Testis (tissue), 2 donors: ENCODE measurements at regions not wholly inside any gene's neighbourhood (a gene's known extent, or its start where the extent isn't known, plus 50 kb on each side); places are given as distances from the start of the nearest gene placed in this dataset.

Experiments
- DNase-seq: peaks from one replicate; pipeline ENCODE4 v3.0.0-alpha.2; 2019
- H3K27ac ChIP-seq, 2 donors: fragments of 200-600 bp; sonication (generic); one replicate each; pipeline ENCODE4 v1.5.1; 2019
- H3K27me3 ChIP-seq: fragments of 200-600 bp; sonication (generic); one replicate; pipeline ENCODE4 v1.5.1; 2019
- H3K36me3 ChIP-seq: fragments of 200-600 bp; sonication (generic); one replicate; pipeline ENCODE4 v1.5.1; 2017; ENCODE audit warnings: low read depth; ENCODE audit errors: missing control alignments
- H3K4me1 ChIP-seq: fragments of 200-600 bp; sonication (generic); one replicate; pipeline ENCODE4 v1.5.1; 2019
- H3K4me3 ChIP-seq, 2 donors: fragments of 200-600 bp; sonication (generic); one replicate each; pipeline ENCODE4 v1.5.1; 2017 to 2019
- H3K9me3 ChIP-seq: fragments of 200-600 bp; sonication (generic); one replicate; pipeline ENCODE4 v1.5.1; 2017
- POLR2A ChIP-seq: fragments of 450-650 bp; IDR thresholded peaks from one replicate; pipeline ENCODE4 v1.6.1; 2017; ENCODE audit warnings: antibody characterized with exemption, mild to moderate bottlenecking, moderate library complexity
- WGBS, 2 donors: methylation state at CpG; one replicate each; pipeline ENCODE4 v1.1.5; 2018; 5-methylcytosine and 5-hydroxymethylcytosine counted together
- intact Hi-C: fragments of 100-400 bp; cut with DNase I; formaldehyde crosslinking; loops from one replicate; pipeline ENCODE4 v1.15.1; 2023; ENCODE audit warnings: low total_unique reads
- TF ChIP-seq, protein P1 (sequence below), 3 experiments: fragments of 450-650 bp in 2 of 3; fragments of 200-600 bp in 1 of 3; sonication (generic) in 1 of 3; IDR thresholded peaks; one replicate each; pipeline ENCODE4 v1.5.1; 2016 to 2019; ENCODE audit warnings: antibody characterized with exemption in 3 of 3, mild to moderate bottlenecking in 2 of 3, moderate library complexity in 1 of 3

DNA sequence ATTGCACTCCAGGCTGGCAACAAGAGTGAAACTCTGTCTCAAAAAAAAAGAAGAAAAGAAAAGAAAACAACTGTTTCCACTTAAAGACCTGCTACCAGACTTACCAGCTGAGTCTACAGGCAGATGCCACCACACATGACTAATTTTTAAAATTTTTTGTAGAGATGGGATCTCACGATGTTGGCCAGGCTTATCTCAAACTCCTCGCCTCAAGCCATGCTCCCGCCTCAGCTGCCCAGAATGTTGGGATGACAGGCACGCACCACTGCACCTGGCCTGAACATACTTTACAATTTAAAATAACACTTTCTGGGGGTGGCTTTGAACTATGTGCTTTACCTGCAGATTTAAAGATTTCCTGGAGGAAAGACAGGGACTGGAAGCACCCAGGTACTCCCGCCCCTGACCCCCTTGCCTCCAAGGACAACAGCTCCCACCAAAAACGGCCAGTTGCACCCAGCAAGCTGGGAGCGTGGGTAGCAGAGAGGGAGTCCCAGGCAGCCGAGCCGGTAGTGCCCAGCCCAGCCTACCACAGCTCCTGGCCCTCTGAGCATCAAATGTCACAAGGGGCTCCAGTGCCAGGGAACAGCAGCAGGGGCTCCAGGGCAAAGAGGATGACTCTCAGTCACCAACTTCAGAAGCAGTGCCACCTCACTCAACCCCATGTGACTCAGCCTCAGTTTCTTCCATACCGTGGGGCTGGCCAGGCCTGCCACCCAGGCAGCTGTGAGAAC is 262.9 kb downstream of the PARN start:
- no peak for TF ChIP-seq POLR2A
- TF ChIP-seq, protein P1, sequence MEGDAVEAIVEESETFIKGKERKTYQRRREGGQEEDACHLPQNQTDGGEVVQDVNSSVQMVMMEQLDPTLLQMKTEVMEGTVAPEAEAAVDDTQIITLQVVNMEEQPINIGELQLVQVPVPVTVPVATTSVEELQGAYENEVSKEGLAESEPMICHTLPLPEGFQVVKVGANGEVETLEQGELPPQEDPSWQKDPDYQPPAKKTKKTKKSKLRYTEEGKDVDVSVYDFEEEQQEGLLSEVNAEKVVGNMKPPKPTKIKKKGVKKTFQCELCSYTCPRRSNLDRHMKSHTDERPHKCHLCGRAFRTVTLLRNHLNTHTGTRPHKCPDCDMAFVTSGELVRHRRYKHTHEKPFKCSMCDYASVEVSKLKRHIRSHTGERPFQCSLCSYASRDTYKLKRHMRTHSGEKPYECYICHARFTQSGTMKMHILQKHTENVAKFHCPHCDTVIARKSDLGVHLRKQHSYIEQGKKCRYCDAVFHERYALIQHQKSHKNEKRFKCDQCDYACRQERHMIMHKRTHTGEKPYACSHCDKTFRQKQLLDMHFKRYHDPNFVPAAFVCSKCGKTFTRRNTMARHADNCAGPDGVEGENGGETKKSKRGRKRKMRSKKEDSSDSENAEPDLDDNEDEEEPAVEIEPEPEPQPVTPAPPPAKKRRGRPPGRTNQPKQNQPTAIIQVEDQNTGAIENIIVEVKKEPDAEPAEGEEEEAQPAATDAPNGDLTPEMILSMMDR (IDR thresholded peaks at IDR 0.05): no peak
- H3K27ac ChIP-seq: no peak overlapping the region
- H3K4me3 ChIP-seq: no peak overlapping the region
- H3K27me3 ChIP-seq: no peaks in the 10 kb centered on the region
- no peaks in the 10 kb centered on the region for H3K36me3 ChIP-seq
- 87 to 92% methylated on average over 10 of the region's 10 CpGs for WGBS, 2 donors
- DNase-seq: no peak
- H3K4me1 ChIP-seq: no peaks in the 10 kb centered on the region
- intact Hi-C loops: no loop called here
- no peaks in the 10 kb centered on the region for H3K9me3 ChIP-seq

- H3K4me3 ChIP-seq: no peak overlapping the region
- H3K9me3 ChIP-seq: no peaks in the 10 kb centered on the region
- H3K27ac ChIP-seq: no peak overlapping the region
- H3K4me1 ChIP-seq: no peaks in the 10 kb centered on the region
- intact Hi-C loops: no loop called here
- WGBS, 2 donors: 87 to 93% methylated on average over 7 of the region's 7 CpGs
- no peaks in the 10 kb centered on the region for H3K36me3 ChIP-seq
- H3K27me3 ChIP-seq: no peaks in the 10 kb centered on the region
- no peak for TF ChIP-seq POLR2A
- TF ChIP-seq, protein P1 (IDR thresholded peaks at IDR 0.05): no peak
- DNase-seq: no peak
Measured at GRCh38 chr16:14366447-14366846, 263.6 kb downstream of the PARN start.

DNA sequence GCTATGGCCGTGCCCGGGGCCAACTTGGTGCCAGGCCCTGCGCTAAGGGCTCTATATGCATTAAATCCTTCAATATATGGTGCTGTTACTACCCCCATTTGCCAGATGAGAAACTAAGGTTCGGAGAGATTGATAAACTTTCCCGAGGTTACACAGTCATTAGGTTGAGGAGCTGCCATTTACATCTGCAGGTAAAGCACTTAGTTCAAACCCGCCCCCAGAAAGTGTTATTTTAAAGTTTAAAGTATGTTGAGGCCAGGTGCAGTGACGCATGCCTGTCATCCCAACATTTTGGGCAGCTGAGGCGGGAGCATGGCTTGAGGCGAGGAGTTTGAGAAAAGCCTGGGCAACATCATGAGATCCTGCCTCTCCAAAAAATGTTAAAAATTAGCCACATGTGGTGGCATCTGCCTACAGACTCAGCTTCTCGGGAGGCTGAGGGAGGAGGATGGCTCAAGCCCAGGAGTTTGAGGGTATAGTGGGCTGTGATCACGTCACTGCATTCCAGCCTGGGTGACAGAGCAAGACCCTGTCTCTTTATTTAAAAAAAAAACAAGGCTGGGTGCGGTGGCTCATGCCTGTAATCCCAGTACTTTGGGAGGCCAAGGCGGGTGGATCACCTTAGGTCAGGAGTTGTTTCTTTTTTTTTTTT is 264.7 kb downstream of the PARN start:
- DNase-seq: no peak
- intact Hi-C loops: no loop called here
- Histone ChIP-seq H3K36me3 (no peaks in the 10 kb centered on the region), H3K27me3 (no peaks in the 10 kb centered on the region), H3K27ac (no peak overlapping the region), H3K4me1 (no peaks in the 10 kb centered on the region), H3K9me3 (no peaks in the 10 kb centered on the region), H3K4me3 (no peak overlapping the region)
- TF ChIP-seq, protein P1 (IDR thresholded peaks at IDR 0.05): no peak
- no peak for TF ChIP-seq POLR2A
- 87 to 91% methylated on average over 13 of the region's 13 CpGs for WGBS, 2 donors

DNA sequence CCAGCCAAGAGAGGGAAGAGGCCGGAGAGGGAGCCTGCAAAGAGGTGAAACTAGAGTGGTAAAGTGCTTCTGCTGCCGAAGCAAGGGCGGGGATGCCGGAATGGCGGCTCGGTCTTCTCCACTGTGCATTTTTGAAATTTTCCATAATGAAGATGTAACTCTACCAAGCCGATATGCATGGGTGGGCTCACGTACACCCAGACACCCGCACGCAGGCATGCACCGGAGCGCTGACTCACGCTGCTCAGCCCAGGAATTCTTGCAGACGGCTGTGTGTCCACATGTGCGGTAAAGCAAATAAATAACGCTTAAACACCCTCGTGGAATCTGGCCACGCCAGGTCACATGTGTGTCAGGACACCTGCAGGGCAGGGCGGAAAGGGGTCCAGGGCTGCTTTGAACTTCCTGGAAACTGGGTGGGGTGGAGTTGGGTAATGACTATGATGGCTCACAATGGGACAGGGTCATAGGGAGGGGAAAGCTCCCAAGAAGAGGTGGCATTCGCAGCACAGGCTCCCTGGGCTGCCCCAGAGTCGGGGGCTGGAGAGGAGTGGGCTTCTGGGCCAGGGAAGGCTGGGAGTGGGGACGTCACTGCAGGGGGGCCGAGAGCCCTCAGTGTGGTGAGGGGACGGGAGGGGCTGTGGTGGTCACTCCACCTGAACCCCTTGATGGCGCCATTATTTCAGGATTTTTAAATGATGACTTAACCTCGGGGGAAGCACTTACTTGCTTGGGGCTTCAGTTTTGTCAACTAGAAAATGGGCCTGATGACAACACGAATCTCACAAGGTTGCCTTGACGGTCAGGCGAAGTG is 265.5 kb downstream of the PARN start:
- Histone ChIP-seq H3K9me3 (no peaks in the 10 kb centered on the region), H3K36me3 (no peaks in the 10 kb centered on the region), H3K4me3 (no peak overlapping the region), H3K4me1 (no peaks in the 10 kb centered on the region), H3K27ac (no peak overlapping the region), H3K27me3 (no peaks in the 10 kb centered on the region)
- 71 to 80% methylated on average over 28 to 29 of the region's 29 CpGs for WGBS, 2 donors
- no peak for DNase-seq
- no peak for TF ChIP-seq POLR2A
- TF ChIP-seq, protein P1 (IDR thresholded peaks at IDR 0.05): no peak
- intact Hi-C loops: no loop called here
